ENCODE measurements at regions not wholly inside any gene's neighbourhood (a gene's known extent, or its start where the extent isn't known, plus 50 kb on each side); places are given as distances from the start of the nearest gene placed in this dataset.

DNA sequence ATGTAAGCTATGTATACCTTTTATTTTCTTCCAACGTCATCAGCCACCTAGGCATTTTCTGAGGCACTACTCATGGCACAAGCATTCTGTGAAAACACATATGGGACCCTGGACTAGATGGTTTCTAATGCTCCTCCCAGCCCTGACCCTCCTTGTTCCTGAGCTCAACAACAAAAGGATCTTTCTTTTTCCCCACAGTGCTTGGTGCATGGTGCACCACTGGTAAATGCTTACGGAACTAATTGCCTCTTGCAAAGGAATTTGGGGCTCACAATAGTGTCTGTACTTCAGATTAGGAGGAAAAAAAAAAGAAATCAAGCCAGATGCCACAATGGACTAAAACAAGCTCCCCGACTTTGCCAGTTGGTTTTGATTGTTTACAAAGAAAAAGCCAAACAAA, 390.5 kb downstream of the PLPP3 start:
- no peak for DNase-seq (ENCODE audit: low spot score)

- DNase-seq (ENCODE audit: low spot score) = no peak
These were observed 391.1 kb downstream of the PLPP3 start for GRCh38 chr1:56188221-56188620.

- DNase-seq (ENCODE audit: low spot score) = no peak
These were observed 392.0 kb downstream of the PLPP3 start for GRCh38 chr1:56187405-56187804.

GRCh38 chr1:56185493-56185892, 393.9 kb downstream of the PLPP3 start:
- DNase-seq (ENCODE audit: low spot score) = no peak

- DNase-seq (ENCODE audit: low spot score) = no peak
These were observed 396.2 kb downstream of the PLPP3 start for GRCh38 chr1:56183151-56183550.

- no peak for DNase-seq (ENCODE audit: low spot score)
These were observed 398.7 kb downstream of the PLPP3 start for GRCh38 chr1:56180520-56181190.

DNA sequence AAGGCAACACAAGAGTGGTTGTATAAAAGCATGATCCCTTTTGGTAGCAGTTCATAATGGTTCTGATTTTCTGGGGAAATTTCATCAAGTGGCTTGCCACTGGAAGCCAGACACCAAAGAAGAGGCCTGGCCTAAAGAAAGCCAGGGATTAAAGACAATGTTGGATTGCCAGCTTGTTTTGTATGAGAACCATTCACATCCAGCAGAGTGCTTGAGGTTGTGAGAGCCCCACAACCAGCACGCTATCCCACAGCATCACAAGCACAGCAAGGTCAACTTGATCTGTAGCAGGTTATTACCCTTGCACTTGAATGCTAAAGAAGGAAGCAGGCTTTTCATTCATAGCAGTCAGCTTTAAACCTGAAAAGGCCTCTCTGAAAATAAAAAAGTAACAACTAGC, 399.8 kb downstream of the PLPP3 start:
- no peak for DNase-seq (ENCODE audit: low spot score)

- DNase-seq (ENCODE audit: low spot score) = no peak
These were observed 404.2 kb downstream of the PLPP3 start for GRCh38 chr1:56175211-56175610.

DNA sequence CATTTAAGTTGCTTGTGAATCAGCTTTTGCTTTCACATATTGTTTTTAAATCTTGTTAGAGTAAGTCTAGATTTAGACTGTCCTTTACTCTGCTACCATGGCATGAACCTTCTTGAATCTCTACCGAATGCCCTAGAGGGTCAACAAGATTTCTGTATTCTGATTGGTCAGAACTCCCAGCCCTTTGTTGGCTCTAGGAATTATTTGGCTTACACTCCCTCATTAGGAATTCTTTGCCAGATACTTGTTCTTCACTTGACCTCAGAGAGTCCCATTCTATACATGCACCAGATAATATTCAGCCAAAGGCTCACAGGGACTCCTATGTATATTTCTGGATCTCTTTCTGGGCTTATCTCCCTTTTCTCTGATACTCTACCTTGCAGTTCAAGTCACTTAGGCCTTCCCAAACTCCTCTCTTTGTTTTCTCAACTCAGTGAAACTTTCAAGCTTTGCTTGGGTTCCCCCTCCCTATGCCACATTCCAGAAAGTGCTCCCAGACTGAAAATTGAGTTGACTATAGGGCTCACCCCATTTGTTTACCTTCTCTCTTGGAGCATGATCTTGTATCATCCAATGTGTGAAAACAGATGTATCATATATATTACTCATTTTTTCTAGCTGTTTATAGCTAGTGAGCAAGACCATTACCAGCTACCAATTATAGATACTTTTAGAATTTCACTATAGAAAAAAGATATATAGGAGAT, 405.0 kb downstream of the PLPP3 start:
- no peak for DNase-seq (ENCODE audit: low spot score)

DNA sequence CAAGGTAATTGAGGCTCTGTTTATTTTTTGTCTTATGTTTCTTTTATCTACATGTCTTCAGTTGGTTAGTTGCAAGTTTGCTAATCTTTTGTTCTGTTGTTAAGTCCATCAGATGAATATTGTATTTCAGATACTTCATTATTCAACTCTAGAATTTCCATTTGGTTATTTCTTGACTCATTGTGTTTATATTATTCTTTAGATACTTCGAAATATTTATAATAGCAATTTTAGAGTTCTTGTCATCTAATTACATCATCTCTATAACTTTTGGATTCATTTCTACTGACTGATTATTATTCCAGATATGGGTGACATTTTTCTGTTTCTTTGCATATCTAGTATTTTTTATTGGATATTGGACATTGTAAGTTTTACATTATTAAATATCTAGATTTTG, 405.6 kb downstream of the PLPP3 start:
- DNase-seq (ENCODE audit: low spot score) = no peak

- no peak for DNase-seq (ENCODE audit: low spot score)
These were observed 407.7 kb downstream of the PLPP3 start for GRCh38 chr1:56171670-56172069.

- DNase-seq (ENCODE audit: low spot score) = no peak
These were observed 408.5 kb downstream of the PLPP3 start for GRCh38 chr1:56170784-56171320.

GRCh38 chr1:56169856-56170255, 409.5 kb downstream of the PLPP3 start:
- no peak for DNase-seq (ENCODE audit: low spot score)

DNA sequence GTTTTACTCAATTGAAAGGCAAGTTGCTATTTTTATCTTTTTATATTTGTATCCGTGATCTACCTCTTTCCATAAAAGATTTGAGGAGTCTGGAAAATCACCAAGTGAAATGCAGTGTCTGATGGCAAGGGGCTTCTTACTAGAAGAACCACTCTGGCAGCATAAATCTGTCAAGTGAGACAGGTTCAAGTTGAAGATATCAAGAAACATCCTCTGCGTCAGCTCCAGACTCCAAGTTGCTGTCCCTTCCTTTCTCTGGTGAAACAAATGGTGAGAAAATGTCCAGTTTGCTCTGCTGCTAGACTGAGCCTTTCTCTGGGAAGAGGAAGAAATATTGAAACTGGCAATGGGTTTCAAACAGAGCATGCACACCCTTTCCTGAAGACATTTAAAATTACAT, 411.2 kb downstream of the PLPP3 start:
- DNase-seq (ENCODE audit: low spot score) = no peak

GRCh38 chr1:56167596-56167995, 411.8 kb downstream of the PLPP3 start:
- no peak for DNase-seq (ENCODE audit: low spot score)

- DNase-seq (ENCODE audit: low spot score) = no peak
These were observed 418.5 kb downstream of the PLPP3 start for GRCh38 chr1:56160773-56161315.

DNA sequence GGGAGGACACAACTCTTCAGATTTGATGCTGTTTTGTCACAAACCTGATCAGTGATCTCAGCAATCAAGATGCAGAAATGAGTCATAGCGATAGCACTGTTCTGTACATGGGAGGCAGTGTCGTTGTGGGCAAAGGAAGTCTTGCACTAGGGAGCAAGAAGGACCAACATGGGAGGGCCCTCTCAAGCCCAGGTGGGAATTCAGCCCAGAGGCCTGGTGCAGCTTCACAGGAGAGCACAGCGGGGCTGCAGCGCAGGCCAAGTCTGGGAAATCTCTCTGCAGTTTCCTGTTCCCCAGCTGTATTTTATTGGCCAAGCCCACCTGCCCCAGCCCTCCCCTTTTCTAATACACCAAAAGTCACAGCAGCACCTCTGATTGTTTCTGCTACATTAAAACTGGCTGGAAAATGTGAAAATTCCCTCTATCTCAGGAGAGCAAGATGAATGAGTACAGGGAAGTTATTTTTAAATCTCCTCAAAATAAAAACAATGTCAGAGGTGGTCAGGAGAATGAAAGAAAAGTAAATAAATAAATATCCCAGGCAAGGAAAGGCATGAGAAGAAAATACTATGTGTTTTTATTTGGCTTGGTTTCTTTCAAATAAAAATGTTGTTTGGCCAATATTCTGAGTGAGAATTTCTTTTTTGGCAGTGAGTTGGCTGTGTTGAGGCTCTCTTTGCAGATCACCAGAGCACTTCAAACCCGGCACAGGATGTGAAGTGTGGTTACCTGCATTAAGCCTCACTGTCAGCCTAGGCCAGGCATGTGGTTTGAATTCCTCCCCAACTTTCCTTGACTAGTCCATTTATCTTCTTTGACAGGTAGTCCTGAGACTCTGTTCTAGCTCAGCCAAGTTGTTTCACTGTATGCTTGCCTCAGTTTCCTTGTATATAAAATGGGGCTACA, 422.1 kb downstream of the PLPP3 start:
- no peak for DNase-seq (ENCODE audit: low spot score)

DNA sequence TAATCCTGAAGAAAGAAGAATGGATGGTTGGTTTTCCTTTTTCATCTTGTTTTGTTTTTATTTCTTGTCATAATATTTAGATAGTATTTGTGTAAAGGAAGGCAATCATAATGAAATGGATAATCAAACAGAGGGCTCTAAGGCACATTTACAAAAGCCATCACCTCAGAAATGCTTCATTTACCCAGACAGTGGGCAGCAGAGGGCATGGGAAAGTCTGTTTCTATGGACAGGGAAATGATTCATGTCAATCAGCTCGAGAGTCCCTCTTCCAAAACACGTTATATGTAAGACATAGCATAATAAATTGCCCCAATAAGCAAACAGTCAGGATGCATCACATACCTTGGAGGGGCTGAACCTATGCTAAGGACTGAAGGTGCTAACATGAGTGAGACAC, 426.1 kb downstream of the PLPP3 start:
- DNase-seq (ENCODE audit: low spot score) = no peak

GRCh38 chr1:56152635-56153034, 426.7 kb downstream of the PLPP3 start:
- no peak for DNase-seq (ENCODE audit: low spot score)

DNA sequence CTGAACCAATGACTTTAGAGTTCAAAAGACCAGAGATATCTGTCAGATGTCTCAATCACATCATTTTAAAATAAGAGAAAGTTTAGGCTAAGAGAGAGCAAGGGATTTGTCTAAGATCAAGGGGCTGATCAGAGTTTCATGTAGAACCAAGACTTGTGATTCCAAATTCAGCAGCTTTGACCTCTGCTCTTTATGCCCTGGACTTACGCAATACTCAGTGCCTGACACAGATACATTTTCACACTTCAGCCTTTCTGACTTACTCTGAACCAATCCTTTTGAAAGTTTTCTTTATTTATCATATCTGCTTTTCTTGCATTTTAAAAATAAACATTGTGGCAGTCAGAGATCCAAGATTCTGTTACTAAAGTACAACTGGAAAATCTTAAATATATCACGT, 428.0 kb downstream of the PLPP3 start:
- no peak for DNase-seq (ENCODE audit: low spot score)

DNA sequence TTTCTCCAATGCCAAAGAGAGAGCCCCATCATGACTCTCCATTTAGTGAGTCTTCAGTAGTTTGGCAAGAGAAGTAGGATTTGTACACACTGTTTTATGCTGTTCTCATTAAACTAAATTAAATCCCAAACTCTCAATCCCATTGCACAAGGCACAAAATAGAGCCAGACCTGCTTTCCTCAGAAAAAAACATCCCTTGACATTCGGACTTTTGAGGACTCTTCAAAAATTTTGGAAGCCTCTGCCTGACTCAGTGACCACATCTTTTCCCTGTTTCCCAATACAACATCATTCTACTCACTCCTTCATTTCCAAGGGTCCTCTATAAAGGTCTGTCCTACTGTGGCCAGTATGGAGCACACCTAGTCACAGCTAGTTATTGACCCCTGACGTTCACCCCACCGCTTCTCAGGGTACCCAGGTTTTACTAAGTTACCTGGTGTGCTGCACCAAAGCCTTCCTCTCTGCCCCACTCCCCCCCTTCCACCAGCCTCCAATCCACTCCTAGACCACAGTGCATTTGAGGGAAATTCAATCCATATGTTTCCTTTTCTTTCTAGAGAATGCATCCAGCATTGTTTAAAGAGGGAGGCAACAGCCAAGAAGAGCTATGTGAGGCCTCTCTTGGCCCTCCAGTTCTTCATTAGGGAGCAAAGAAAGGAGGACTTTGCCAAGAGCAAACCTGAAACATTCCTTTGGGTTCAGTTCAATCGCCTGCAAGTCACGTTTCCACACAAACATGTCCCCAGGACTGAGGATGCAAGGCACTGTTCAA, 428.7 kb downstream of the PLPP3 start:
- no peak for DNase-seq (ENCODE audit: low spot score)

GRCh38 chr1:56149761-56150160, 429.6 kb downstream of the PLPP3 start:
- no peak for DNase-seq (ENCODE audit: low spot score)

All from CD4-positive, alpha-beta T cell treated with Interleukin-15 for 4 hours (primary cell).